Suprapubic skin (tissue), 4 donors: ENCODE measurements at regions not wholly inside any gene's neighbourhood (a gene's known extent, or its start where the extent isn't known, plus 50 kb on each side); places are given as distances from the start of the nearest gene placed in this dataset.

Experiments
- POLR2A ChIP-seq, 2 donors: fragments of 450-650 bp; IDR thresholded peaks; one replicate each; pipeline ENCODE4 v1.6.1; 2017; ENCODE audit warnings: antibody characterized with exemption in 2 of 2, mild to moderate bottlenecking in 2 of 2, moderate library complexity in 2 of 2
- POLR2AphosphoS5 ChIP-seq, 3 donors: sonication (generic); formaldehyde crosslinking; IDR thresholded peaks; one replicate each; pipeline ENCODE4 v1.6.1; 2017; ENCODE audit warnings: antibody characterized with exemption in 3 of 3
- TF ChIP-seq, protein P1 (sequence below), 2 donors: fragments of 200-600 bp in 1 of 2; fragments of 450-650 bp in 1 of 2; sonication (generic) in 1 of 2; IDR thresholded peaks; one replicate each; pipeline ENCODE4 v1.5.1; 2016 to 2019; ENCODE audit warnings: antibody characterized with exemption in 2 of 2, mild to moderate bottlenecking in 1 of 2, moderate library complexity in 1 of 2

DNA sequence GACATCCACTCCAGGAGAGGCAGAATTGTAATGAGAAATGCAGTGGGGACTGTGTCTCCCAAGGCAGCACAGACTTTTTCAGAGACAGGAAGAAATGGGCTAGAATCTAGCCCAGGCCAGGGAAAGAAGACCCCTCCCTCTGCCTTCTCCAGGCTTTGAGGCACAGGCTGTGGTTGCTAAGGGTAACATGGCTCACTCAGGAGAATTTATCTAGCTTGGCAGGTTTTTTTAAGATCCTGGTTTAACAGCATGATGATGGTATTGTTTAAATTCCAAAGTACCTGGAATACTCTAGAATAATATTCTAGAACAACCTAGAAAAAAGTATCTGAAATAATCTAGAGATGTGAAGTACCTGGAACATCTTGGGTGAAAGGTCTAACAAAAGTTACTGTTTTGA, 125.6 kb downstream of the URB2 start:
- TF ChIP-seq POLR2A (IDR thresholded peaks at IDR 0.05) (no peak), POLR2AphosphoS5 (IDR thresholded peaks at IDR 0.05) (no peak)
- TF ChIP-seq, protein P1, sequence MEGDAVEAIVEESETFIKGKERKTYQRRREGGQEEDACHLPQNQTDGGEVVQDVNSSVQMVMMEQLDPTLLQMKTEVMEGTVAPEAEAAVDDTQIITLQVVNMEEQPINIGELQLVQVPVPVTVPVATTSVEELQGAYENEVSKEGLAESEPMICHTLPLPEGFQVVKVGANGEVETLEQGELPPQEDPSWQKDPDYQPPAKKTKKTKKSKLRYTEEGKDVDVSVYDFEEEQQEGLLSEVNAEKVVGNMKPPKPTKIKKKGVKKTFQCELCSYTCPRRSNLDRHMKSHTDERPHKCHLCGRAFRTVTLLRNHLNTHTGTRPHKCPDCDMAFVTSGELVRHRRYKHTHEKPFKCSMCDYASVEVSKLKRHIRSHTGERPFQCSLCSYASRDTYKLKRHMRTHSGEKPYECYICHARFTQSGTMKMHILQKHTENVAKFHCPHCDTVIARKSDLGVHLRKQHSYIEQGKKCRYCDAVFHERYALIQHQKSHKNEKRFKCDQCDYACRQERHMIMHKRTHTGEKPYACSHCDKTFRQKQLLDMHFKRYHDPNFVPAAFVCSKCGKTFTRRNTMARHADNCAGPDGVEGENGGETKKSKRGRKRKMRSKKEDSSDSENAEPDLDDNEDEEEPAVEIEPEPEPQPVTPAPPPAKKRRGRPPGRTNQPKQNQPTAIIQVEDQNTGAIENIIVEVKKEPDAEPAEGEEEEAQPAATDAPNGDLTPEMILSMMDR (IDR thresholded peaks at IDR 0.05), result no peak
